ENCODE measurements at regions not wholly inside any gene's neighbourhood (a gene's known extent, or its start where the extent isn't known, plus 50 kb on each side); places are given as distances from the start of the nearest gene placed in this dataset.

- DNase-seq (ENCODE audit: low read depth in 2 of 2, low spot score in 1 of 2): no peak
These were observed 356.2 kb upstream of the NFE2L3 start for GRCh38 chr7:25795824-25796235.

GRCh38 chr7:25798344-25798743 is 353.7 kb upstream of the NFE2L3 start:
- DNase-seq (ENCODE audit: low read depth in 2 of 2, low spot score in 1 of 2): no peak

GRCh38 chr7:25801214-25801613 is 350.8 kb upstream of the NFE2L3 start:
- DNase-seq (ENCODE audit: low read depth in 2 of 2, low spot score in 1 of 2): no peak

- DNase-seq (ENCODE audit: low read depth in 2 of 2, low spot score in 1 of 2): no peak
These were observed 349.9 kb upstream of the NFE2L3 start for GRCh38 chr7:25802057-25802456.

- no peak for DNase-seq (ENCODE audit: low read depth in 2 of 2, low spot score in 1 of 2)
These were observed 349.5 kb upstream of the NFE2L3 start for GRCh38 chr7:25802473-25802872.

GRCh38 chr7:25803117-25803887 is 348.7 kb upstream of the NFE2L3 start:
- DNase-seq (ENCODE audit: low read depth in 2 of 2, low spot score in 1 of 2): no peak

- no peak for DNase-seq (ENCODE audit: low read depth in 2 of 2, low spot score in 1 of 2)
These were observed 347.8 kb upstream of the NFE2L3 start for GRCh38 chr7:25804154-25804553.

GRCh38 chr7:25805027-25805687 is 346.8 kb upstream of the NFE2L3 start:
- DNase-seq (ENCODE audit: low read depth in 2 of 2, low spot score in 1 of 2): no peak

GRCh38 chr7:25807086-25807611 is 344.8 kb upstream of the NFE2L3 start:
- DNase-seq (ENCODE audit: low read depth in 2 of 2, low spot score in 1 of 2): no peak

GRCh38 chr7:25809441-25809840 is 342.6 kb upstream of the NFE2L3 start:
- no peak for DNase-seq (ENCODE audit: low read depth in 2 of 2, low spot score in 1 of 2)

- DNase-seq (ENCODE audit: low read depth in 2 of 2, low spot score in 1 of 2): no peak
These were observed 339.7 kb upstream of the NFE2L3 start for GRCh38 chr7:25812086-25812850.

- DNase-seq (ENCODE audit: low read depth in 2 of 2, low spot score in 1 of 2): no peak
These were observed 338.6 kb upstream of the NFE2L3 start for GRCh38 chr7:25813381-25813780.

GRCh38 chr7:25815711-25816110 is 336.3 kb upstream of the NFE2L3 start:
- DNase-seq (ENCODE audit: low read depth in 2 of 2, low spot score in 1 of 2): no peak

GRCh38 chr7:25820432-25821040 is 331.5 kb upstream of the NFE2L3 start:
- no peak for DNase-seq (ENCODE audit: low read depth in 2 of 2, low spot score in 1 of 2)

- no peak for DNase-seq (ENCODE audit: low read depth in 2 of 2, low spot score in 1 of 2)
These were observed 330.8 kb upstream of the NFE2L3 start for GRCh38 chr7:25821225-25821624.

- DNase-seq (ENCODE audit: low read depth in 2 of 2, low spot score in 1 of 2): no peak
These were observed 329.2 kb upstream of the NFE2L3 start for GRCh38 chr7:25822823-25823222.

GRCh38 chr7:25823571-25823970 is 328.4 kb upstream of the NFE2L3 start:
- DNase-seq (ENCODE audit: low read depth in 2 of 2, low spot score in 1 of 2): no peak

GRCh38 chr7:25828468-25828867 is 323.5 kb upstream of the NFE2L3 start:
- DNase-seq (ENCODE audit: low read depth in 2 of 2, low spot score in 1 of 2): no peak

GRCh38 chr7:25829663-25830062 is 322.3 kb upstream of the NFE2L3 start:
- no peak for DNase-seq (ENCODE audit: low read depth in 2 of 2, low spot score in 1 of 2)

GRCh38 chr7:25830215-25830614 is 321.8 kb upstream of the NFE2L3 start:
- no peak for DNase-seq (ENCODE audit: low read depth in 2 of 2, low spot score in 1 of 2)

GRCh38 chr7:25831062-25831691 is 320.8 kb upstream of the NFE2L3 start:
- DNase-seq (ENCODE audit: low read depth in 2 of 2, low spot score in 1 of 2): no peak
